Pancreas (tissue), 10 donors: ENCODE measurements at regions not wholly inside any gene's neighbourhood (a gene's known extent, or its start where the extent isn't known, plus 50 kb on each side); places are given as distances from the start of the nearest gene placed in this dataset.

ENCODE experiments used
- ATAC-seq, 4 donors: fragments of 200-7000 bp; cut with Tn5 transposase; one replicate each; pipeline versions ENCODE4 v1.8.0 to v1.9.1; 2020; ENCODE audit warnings: mild to moderate bottlenecking in 4 of 4, moderate library complexity in 4 of 4
- DNase-seq, 6 donors: peaks; one replicate each; pipeline ENCODE4 v3.0.0-alpha.2; 2020
- FAIRE-seq: peaks from 2 replicates; lab custom pipeline; 2012; peaks lifted over from hg19 to GRCh38; lab: Jason Lieb, UNC
- H3K27ac ChIP-seq, 4 donors: fragments of 200-600 bp; sonication (generic); 1 replicate in 3 of 4; 2 replicates in 1 of 4; pipeline versions ENCODE4 v1.5.0 to v1.8.0; 2020
- H3K27me3 ChIP-seq, 4 donors: fragments of 200-600 bp; one replicate each; pipeline ENCODE4 v1.8.0; 2021
- H3K36me3 ChIP-seq, 3 donors: fragments of 200-600 bp; sonication (generic) in 1 of 3; one replicate each; pipeline versions ENCODE4 v1.5.0 to v1.8.0; 2020 to 2021
- H3K4me1 ChIP-seq, 3 donors: fragments of 200-600 bp; one replicate each; pipeline ENCODE4 v1.8.0; 2021
- H3K4me3 ChIP-seq, 4 donors: fragments of 200-600 bp; sonication (generic) in 2 of 4; one replicate each; pipeline versions ENCODE4 v1.5.0 to v1.8.0; 2020 to 2021
- H3K9me3 ChIP-seq, 4 donors: fragments of 200-600 bp; one replicate each; pipeline ENCODE4 v1.8.0; 2021
- WGBS, 2 donors: extraction: QIAGEN DNeasy Blood & Tissue Kit; methylation state at CpG; one replicate each; pipeline ENCODE4 v1.1.7; 2013; 5-methylcytosine and 5-hydroxymethylcytosine counted together
- intact Hi-C, 3 donors: fragments of 100-400 bp; cut with DNase I; formaldehyde crosslinking; loops; one replicate each; pipeline versions ENCODE4 v1.11.1 to v1.14.2; 2022
- TF ChIP-seq, protein P1 (sequence below), 4 donors: fragments of 200-600 bp; sonication (generic) in 3 of 4; IDR thresholded peaks; one replicate each; pipeline versions ENCODE4 v1.5.0 to v1.8.0; 2021; ENCODE audit warnings: antibody characterized with exemption in 4 of 4
- donor health status: healthy with polysubstance abuse.
- donor health status: DM: no; HTN: no; CAD: no; lungs with moderate emphysema.
- donor health status: DM: no; HTN: no; CAD: no.
- donor health status: control.
- donor health status: control.
- donor health status: Bipolar disorder and iron deficiency.
- donor health status: DM: yes; HTN: yes; CAD: no.
- donor health status: DM: no; HTN: no; CAD: no.
- donor health status: DM: no; HTN: no; CAD: no.
- donor health status: DM: yes; HTN: yes; CAD: no.

DNA sequence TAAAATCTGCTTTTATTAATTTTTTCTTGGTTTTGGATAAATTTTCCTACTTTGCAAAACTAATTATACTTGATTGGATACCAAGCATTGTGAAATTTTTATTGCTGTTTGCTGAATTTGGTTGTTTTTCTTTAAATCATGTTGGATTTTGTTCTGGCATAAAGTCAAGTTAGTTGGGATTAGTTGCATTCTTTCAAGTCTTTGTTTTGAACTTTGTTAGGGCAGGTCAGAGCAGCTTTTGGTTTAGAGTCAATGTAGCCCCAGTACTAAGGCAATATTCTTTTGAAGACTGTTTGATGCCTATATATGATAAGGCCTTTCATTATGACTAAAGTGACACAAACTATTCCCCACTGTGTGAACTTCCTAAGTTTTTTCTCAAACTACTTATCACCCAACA, 531.1 kb downstream of the RASEF start:
- H3K9me3 ChIP-seq = no peaks in the 10 kb centered on the region
- no peaks in the 10 kb centered on the region for H3K36me3 ChIP-seq
- H3K4me3 ChIP-seq = no peak overlapping the region
- intact Hi-C loops = no loop called here
- FAIRE-seq (no peak), ATAC-seq (no peak), DNase-seq (no peak)
- no peaks in the 10 kb centered on the region for H3K27me3 ChIP-seq
- peaks cover 0 to 5% (median 0%) of the 10 kb centered on the region in 3 donors for H3K4me1 ChIP-seq
- TF ChIP-seq, protein P1, sequence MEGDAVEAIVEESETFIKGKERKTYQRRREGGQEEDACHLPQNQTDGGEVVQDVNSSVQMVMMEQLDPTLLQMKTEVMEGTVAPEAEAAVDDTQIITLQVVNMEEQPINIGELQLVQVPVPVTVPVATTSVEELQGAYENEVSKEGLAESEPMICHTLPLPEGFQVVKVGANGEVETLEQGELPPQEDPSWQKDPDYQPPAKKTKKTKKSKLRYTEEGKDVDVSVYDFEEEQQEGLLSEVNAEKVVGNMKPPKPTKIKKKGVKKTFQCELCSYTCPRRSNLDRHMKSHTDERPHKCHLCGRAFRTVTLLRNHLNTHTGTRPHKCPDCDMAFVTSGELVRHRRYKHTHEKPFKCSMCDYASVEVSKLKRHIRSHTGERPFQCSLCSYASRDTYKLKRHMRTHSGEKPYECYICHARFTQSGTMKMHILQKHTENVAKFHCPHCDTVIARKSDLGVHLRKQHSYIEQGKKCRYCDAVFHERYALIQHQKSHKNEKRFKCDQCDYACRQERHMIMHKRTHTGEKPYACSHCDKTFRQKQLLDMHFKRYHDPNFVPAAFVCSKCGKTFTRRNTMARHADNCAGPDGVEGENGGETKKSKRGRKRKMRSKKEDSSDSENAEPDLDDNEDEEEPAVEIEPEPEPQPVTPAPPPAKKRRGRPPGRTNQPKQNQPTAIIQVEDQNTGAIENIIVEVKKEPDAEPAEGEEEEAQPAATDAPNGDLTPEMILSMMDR (IDR thresholded peaks at IDR 0.05) = no peak
- H3K27ac ChIP-seq = no peak overlapping the region

DNA sequence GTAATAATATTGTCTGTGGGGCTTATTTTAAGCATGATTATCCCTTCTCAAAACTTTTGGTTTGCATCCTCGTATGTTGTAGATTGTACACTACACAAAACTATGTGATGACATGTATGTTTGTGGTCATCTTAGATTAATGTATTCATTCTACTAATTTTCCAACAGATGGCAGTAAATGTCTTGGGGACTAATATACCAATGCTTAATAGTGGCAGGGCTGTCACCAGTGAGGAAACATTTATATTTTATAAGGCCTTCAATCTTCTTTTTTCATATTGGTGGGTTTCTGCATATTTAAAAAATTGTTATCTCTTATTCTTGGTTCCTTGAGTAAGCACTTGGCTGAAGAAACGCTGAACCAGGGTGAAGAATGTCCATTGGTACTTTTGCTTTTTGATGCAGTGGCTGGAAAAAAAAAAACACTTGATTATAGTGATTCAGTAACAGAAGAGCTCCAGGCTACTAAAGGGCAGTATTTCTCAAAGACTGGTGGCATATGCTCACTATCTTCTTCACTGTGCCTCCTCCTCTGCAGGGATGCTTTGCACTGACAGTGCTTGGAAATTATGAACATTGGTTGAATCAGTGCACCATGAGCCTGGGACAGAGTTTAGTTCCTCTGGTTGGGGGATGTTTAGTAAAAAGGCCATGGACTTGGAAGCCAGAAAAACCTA, 530.3 kb downstream of the RASEF start:
- intact Hi-C loops = no loop called here

DNA sequence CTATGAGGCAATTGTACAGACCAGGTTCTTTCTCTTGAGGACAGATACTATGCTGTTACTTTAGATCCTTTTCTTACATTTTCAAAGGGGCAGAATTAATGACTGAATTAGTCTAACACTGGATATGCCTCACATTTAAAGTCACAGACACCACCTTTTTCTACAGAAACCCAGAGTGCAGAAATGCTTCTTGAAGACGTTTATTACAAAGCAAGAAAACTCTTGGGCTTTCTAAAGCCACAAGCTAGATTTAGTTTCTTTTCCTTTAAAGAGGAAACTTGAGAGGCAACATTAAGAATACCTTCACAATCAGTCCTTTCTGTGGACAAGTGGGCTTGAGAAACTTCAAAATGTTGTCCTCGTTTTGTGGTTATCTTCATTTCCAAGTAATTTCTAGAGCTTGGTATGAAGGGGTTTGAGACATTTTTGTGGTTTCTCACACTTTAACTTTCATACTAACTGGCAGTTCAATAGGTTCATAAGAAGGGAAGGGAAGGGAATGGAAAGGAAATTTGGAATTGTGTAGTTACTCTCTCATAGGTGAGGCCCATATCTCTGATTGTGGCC, 527.4 kb downstream of the RASEF start:
- Histone ChIP-seq H3K4me3 (no peak overlapping the region), H3K4me1 (peaks cover 0 to 5% (median 0%) of the 10 kb centered on the region in 3 donors), H3K27me3 (no peaks in the 10 kb centered on the region), H3K36me3 (no peaks in the 10 kb centered on the region), H3K27ac (no peak overlapping the region), H3K9me3 (no peaks in the 10 kb centered on the region)
- no peak for ATAC-seq
- 45 to 54% methylated on average over 2 of the region's 2 CpGs for WGBS, 2 donors
- no peak for DNase-seq
- TF ChIP-seq, protein P1 (IDR thresholded peaks at IDR 0.05) = no peak
- intact Hi-C loops = no loop called here
- no peak for FAIRE-seq

More for the DNA sequence above, 530.3 kb downstream of the RASEF start:
- DNase-seq (no peak), FAIRE-seq (no peak), ATAC-seq (peak; percentile 56 to 89 (median 86))
- no peaks in the 10 kb centered on the region for H3K27me3 ChIP-seq
- 7 to 14% methylated on average over 2 of the region's 2 CpGs for WGBS, 2 donors
- no peak overlapping the region for H3K4me3 ChIP-seq
- no peaks in the 10 kb centered on the region for H3K9me3 ChIP-seq
- peaks cover 0 to 5% (median 0%) of the 10 kb centered on the region in 3 donors for H3K4me1 ChIP-seq
- H3K36me3 ChIP-seq = no peaks in the 10 kb centered on the region
- TF ChIP-seq, protein P1 (IDR thresholded peaks at IDR 0.05) = peak in 3 of 4 donors; percentile 17 to 19 (median 18)
- H3K27ac ChIP-seq = no peak overlapping the region

DNA sequence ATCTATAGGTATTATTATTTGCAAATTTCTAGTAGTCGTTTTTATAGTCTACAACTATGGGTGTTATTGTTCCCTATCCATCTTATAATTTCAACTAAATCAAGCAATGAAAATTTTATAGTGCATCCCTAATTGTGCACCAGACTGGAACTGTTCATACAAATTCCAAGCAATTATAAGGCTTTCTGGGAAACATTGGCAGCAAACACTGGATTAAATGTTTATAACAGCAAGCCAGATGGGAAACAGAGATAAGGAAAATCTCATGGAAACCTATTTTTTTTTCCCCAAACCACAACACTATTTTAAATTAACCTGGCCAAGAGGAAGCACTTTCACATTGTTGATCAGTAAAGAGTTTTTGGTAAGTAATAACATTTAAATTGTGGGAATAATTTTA, 524.3 kb downstream of the RASEF start:
- no peak for DNase-seq
- ATAC-seq = no peak
- no peak overlapping the region for H3K27ac ChIP-seq
- no peaks in the 10 kb centered on the region for H3K4me1 ChIP-seq
- H3K9me3 ChIP-seq = no peaks in the 10 kb centered on the region
- intact Hi-C loops = no loop called here
- WGBS, 2 donors = 63 to 73% methylated on average over 1 of the region's 1 CpG
- TF ChIP-seq, protein P1 (IDR thresholded peaks at IDR 0.05) = no peak
- no peak overlapping the region for H3K4me3 ChIP-seq
- no peak for FAIRE-seq
- H3K27me3 ChIP-seq = no peaks in the 10 kb centered on the region
- H3K36me3 ChIP-seq = no peaks in the 10 kb centered on the region

DNA sequence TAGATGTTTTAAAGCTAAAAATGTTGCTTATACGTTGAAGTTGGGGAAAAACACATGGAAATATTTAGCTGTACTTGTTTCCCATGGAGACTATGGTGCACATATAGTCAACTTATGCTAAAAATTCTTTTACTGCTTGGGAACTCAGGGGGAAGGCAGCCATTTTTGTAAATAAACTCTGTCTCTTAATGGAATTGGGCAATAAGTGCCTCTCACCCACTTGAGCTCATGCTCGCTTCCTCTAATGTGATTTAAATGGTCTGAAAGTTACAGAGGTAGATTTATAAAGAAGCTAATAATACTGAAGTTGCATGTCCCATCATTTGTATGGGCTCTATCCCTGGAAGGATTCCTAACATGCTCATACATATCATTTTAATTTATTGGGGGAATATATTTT, 523.8 kb downstream of the RASEF start:
- no peak for ATAC-seq
- H3K4me1 ChIP-seq = no peaks in the 10 kb centered on the region
- FAIRE-seq = no peak
- H3K36me3 ChIP-seq = no peaks in the 10 kb centered on the region
- 85 to 92% methylated on average over 2 of the region's 2 CpGs for WGBS, 2 donors
- no peak overlapping the region for H3K4me3 ChIP-seq
- H3K27ac ChIP-seq = no peak overlapping the region
- intact Hi-C loops = no loop called here
- TF ChIP-seq, protein P1 (IDR thresholded peaks at IDR 0.05) = no peak
- no peaks in the 10 kb centered on the region for H3K27me3 ChIP-seq
- no peak for DNase-seq
- no peaks in the 10 kb centered on the region for H3K9me3 ChIP-seq
